HG02798 (cell line): ENCODE measurements at regions not wholly inside any gene's neighbourhood (a gene's known extent, or its start where the extent isn't known, plus 50 kb on each side); places are given as distances from the start of the nearest gene placed in this dataset.
"Not testable (repeated sequence)": the region's sequence is repeated elsewhere in the genome, so short reads cannot be mapped to it uniquely, and the experiment has no call there.

ENCODE experiments used
- ATAC-seq: cut with Tn5 transposase; IDR thresholded peaks from one replicate; pipeline ENCODE4 v1.9.1; 2021; ENCODE audit warnings: mild to moderate bottlenecking; ENCODE audit not compliant: unreplicated experiment, poor library complexity

DNA sequence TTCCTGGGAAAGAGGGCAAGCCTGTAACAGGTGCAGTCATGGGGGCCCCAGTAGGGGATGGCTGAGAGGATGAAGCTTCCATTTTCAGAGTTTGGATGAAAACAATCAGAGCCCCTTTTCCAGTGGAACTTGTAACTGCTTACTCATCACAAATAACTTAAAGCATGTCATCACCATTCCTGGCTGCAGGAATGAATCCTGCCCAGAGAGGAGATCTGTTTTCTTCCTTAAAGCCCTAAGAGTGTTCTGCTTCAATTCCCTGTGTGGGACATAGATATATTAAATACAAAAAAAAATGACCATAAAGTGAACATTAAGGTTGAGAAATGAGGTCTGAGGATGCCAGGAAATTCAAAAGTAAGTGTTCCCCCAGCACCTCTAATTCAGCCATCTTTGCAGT, 183.4 kb upstream of the MEIS1 start:
- no peak for ATAC-seq

DNA sequence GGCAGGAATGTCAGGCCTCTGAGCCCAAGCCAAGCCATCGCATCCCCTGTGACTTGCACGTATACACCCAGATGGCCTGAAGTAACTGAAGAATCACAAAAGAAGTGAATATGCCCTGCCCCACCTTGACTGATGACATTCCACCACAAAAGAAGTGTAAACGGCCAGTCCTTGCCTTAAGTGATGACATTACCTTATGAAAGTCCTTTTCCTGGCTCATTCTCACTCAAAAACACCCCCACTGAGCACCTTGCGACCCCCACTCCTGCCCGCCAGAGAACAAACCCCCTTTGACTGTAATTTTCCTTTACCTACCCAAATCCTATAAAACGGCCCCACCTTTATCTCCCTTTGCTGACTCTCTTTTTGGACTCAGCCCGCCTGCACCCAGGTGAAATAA, 185.8 kb upstream of the MEIS1 start:
- ATAC-seq = not testable (repeated sequence)

DNA sequence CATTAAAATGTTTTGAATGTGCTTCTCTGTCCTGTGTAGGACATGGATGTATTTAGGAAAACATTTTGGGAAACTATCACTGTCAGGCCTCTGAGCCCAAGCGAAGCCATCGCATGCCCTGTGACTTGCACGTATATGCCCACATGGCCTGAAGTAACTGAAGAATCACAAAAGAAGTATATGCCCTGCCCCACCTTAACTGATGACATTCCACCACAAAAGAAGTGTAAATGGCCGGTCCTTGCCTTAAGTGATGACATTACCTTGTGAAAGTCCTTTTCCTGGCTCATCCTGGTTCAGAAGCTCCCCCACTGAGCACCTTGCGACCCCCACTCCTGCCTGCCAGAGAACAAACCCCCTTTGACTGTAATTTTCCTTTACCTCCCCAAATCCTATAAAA, 191.1 kb upstream of the MEIS1 start:
- ATAC-seq = not testable (repeated sequence)

DNA sequence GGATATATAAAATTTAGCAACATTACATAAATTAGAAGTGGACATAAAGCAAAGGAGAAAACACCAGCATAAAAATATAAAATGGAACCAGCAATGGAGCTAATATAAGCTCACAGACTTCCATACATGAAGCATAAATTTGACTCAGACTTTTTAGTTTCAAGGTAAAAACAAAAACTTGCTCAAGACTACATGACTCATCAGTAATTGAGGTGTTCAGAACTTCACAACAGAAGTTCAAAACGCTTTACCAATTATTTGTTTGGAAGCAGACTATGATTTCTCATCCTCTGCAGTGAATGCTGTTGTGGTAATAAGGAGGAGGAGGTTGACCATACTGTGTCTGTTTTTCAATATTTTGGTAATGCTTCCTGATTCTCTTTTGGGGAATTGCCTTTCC, 192.0 kb upstream of the MEIS1 start:
- not testable (repeated sequence) for ATAC-seq

DNA sequence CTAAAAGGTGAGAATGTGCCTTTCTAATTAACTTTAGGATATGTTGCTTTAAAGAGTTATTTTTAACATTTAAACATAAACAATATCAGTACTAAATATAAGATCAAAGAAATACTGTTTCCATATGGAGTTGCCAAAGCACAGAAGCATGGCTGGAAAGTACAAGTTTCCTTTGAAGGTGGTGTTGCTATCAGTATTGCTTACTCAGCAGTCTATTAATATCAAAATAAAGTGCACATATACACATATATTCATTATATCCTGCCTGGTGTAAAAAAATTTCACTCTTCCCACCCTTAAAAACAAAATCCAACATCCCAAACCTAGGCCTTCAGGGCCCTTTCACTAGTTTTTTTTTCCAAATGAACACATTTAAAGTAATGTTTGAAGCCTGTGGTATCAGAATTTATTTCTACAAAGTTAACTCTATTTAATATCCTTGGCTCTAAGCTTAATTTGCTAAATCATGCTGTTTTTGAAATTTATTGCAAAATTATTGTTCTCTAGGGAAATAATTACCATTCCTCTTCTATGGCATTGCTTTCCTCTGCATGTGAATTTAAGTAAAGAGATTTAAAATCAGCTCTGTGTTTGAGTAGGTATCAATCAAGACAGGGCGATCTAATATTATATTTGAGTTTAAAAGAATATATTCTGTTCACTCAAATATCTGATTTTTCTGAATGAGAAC, 192.7 kb upstream of the MEIS1 start:
- ATAC-seq = no peak

DNA sequence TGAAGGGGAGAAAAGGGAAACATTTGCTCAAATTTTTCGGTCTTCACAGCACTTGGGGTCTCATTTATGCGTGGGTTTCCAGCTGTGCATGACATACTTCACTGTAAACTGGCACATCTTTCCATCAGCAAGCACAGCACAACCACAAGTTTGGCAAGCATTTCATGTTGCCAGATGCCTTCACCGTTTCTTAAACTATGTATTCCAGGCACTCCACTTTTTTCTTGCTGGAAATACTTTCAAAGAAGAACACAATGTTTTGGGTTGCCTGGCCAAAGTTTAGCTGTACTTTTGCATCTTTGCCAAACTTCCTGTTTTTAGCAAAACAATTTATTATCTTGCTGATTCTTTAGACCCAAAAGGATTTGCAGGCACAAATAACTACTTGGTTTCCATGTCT, 194.6 kb upstream of the MEIS1 start:
- ATAC-seq = no peak

DNA sequence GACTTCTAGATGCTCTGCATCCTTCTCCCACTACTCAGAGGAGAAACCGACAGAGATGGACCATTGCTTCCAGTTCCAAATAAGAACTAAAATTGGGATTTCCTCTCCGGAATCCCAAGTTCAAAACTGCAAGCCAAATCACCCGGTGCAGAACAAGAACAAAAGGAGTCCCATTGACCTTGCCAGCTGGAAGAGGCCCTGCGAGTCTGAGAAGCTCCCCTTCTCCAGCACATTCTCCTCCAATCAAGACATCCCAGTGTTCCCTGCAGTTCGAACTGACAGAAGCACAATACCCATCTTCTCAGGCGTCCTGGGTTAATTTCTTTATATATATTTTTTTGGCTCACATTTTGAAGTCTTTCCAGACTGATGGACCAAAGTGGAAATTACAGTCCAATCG, 195.3 kb upstream of the MEIS1 start:
- no peak for ATAC-seq

DNA sequence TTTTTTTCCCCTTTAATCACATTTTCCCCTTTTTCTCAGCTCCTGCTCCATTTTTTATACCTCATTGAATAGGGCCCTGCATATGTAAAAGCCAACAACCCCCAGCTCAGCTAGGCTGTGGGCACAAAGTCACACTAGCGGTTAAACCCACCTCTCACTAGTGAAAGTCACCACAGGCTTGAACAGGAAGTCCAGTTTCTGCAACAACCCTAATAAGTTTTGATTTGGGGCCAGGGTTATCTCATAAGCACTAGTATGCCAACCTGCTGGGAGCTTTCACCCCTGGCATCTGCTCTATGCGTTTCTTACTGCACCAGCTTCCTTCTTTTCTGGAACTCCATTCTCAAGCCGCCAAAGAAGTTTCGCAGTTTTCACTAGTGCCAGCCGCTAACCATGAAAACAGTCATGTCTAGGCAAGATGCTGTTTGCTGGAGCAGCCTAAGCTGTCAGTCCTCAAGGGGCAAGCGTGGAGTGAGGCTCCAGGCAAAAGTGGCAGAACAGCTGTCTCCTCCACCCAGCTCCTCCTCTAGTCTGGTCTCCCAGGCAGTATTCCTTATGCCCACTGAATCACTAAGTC, 197.0 kb upstream of the MEIS1 start:
- no peak for ATAC-seq

DNA sequence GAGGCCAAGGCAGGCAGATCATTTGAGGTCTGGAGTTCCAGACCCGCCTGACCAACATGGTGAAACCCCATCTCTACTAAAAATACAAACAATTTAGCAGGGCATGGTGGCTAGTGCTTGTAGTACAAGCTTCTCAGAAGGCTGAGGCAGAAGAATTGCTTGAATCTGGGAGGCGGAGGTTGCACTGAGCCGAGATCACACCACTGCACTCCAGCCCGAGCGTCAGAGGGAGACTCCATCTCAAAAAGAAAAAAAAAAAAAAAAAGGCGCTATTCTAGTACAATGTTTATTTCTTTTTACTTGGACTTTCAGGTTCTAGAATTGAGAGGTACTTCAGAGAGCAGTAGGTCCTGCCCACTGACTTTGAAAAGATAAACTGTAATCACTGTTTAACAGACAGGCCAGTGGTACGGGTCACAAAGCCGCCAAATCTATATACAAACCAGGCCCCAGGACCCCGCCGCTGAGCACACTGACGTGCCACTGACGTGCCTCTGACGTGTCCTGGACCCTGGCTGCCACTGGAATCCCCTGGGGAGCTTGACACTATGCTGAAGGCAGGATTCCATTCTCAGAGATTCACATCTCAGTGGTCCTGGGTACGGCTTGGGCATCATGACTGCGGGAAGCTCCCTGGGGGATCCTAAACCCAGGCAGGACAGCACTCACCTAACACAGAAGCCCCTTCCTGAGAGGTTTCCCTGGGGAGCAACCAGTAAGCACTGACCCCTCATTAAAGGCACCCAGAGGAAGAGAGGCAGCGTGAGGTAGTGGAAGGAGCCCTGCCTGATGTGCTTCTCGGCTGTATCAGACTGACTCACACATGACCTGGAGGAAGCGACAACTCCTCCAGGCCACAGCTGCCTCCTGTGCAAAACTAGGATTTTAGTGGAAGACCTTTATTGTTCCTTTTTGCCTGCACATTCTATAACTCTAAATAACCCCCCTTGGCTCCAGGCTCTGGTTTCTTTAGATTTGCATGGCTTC, 197.8 kb upstream of the MEIS1 start:
- ATAC-seq = no peak

DNA sequence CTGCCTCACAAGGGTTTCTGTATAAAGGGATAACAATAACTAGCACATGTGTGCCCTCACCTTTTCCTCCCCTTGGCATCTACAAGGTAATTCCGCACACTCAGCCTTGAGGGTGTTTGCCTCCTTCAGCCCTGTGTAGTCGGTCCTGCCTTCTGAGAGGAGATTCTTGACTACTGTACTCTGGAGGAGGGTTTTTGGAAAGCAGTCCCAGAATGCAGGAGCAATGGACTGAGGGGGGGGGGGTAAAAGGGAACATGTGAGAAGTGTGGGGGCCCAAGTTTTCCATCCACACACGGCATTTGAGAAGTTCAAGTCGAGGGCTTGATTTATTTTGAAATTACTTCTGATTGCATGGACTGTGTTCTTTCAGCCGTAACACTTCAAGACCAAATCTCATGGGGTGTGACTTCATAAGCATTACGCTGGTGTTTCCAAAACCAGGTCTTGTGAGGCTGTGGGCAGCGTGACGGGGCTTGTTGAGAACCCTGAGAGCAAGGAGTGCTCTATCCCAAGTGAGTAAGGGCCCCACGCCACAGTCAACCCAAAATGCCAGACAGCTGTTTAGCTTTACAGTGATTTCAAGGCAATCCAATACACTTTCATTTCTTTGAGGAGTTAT, 198.7 kb upstream of the MEIS1 start:
- ATAC-seq = no peak

DNA sequence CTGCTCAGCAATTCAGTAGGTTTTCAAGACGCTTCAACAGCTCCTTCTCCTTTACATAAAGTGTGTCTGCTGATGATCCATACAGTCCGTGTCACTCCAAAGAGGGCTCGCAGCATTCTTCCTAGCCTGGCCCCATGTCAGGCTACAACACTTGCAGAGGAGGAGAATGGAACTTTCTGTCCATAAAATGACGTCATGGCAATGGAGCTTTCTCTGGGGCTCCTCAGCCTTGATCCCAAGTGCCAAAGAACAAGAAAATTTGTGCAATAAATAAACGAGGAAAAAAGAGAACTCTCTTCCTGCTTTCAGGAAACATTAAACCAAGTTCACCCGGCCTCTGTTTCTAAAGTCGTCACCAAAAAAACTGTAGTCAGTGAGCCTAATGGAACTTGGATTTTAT, 199.5 kb upstream of the MEIS1 start:
- ATAC-seq = no peak

DNA sequence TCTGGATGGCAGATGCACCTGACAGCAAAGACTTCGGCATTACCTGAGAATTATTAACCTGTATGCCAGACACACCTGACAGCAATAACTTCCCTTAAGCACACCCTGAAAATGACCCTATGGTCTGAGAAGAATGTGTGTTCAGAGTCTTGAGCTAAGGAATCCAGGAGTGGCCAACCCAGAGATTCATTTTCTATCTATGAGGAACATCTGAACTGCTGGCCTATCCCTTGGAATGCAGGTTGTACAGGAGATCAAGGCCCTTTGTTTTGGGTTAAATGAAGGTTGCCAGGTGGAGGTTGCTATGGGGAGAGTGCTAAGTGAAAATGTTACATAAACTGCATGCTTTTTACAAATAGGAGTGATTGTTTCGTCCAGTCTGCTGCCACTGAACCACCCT, 200.9 kb upstream of the MEIS1 start:
- ATAC-seq = no peak

DNA sequence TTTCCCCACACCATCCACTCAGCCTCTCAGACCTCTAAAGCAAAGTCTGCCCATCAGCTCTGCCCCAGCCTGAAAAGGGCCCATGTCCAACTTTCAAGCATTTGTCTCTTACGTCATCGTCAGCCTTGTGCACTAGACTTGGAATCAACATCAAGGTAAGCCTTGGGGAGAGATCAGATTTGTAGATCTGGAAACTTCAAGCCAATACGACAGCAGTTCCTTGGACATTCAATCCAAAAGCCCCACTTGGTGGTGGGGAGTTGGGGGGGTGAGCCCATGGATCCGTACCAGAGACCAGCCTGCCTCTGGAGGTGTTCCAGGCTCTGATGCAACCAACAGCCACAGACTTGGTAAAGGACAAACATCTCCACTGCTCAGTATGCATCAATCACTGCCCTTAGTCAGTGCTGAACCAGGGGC, 206.8 kb upstream of the MEIS1 start:
- no peak for ATAC-seq

DNA sequence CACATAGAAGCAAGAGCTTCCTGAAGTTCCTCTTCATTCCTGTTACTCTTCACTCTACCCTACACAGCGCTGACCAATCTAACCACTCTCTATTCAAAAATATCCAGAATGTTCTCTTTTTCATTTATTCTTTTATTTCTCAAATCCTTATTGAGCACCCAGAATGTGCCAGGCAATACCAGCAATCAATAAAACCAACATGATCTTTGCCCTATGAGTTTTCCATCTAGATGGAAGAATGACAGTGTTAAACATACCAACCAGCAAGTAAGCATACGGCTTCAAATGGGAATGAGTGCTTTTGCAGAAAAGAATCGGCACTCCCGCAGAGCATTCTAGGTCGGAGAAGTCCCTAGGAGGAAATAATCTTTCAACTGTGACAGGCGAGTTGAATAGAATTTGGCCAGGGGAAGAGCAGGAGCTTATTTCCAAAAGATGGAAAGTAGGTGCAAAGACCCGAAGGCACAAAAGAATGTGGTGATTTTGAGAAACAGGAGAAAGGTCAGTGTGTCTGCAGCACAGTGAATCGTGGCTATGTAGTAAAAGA, 217.8 kb upstream of the MEIS1 start:
- no peak for ATAC-seq

DNA sequence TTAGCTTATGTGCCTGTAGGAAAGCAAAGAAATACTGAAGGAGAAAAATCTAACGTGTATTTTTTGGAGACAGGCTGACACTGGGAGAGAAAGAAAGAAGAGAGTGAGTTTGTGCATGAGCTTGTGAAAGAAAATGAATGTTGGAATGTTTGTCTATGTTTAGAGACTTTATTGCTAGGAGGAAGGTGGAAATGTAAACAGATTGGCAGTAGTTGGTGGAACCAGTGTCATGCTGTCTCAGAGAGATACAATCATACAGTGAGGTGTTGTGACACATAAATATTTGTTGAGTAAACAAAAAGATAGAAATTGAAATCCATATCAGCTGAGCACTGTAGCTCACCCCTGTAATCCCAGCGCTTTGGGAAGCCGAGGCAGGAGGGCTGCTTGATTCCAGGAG, 222.2 kb upstream of the MEIS1 start:
- ATAC-seq = no peak

DNA sequence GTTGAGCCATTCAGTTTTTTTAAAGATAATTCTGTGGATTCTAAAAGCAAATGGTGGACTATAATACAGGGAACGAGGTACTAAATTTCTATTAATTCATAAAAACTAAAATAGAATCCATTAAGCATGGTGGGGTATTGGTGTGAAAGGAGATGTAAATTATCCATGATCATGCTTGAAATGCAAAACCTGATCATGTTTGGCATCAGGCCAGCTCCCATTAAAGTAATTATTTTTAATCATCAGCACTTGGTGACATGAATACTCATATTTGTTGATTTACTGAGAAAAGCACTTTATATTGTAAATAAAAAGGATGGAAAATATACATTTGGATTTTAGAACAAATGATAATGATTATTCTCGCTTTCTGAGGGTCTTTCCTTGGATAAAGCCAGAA, 232.3 kb upstream of the MEIS1 start:
- no peak for ATAC-seq

DNA sequence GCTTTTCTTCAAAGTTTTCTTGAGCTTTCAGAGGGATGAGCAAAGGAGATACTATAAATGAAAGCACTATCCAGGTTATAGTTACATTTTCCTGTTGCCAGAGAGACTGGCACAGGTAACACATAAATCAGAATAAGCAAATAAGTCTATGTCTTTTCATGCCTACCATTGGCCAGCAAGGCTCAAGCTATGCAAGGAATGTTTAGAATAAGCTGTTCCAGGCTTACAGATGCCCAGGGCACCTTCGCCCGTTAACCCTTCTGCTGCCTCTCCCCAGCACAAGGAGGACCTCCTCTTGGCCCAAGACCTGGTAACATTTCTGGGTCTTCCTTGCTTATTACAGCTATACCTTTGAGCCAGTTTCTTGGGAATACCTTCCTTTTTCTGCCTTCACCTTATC, 233.7 kb upstream of the MEIS1 start:
- ATAC-seq = no peak

DNA sequence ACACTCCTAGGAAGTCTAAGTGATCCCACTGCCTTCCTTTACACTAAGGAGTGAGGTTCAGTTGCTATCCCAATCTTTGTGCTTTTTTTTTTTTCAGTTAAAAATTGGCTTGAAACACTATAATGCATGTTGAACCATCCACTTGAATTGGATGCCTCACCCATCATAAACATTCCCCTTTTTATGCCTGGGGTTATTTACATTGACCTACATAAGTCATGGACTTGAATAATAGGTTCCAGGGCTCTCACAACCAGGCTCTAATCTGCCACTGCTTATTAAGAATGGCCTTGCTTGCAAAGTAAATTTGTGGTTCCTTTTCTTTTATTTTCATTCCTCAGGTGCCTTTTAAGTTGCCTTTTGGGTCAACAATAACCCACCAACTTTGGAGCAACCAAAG, 236.1 kb upstream of the MEIS1 start:
- no peak for ATAC-seq

DNA sequence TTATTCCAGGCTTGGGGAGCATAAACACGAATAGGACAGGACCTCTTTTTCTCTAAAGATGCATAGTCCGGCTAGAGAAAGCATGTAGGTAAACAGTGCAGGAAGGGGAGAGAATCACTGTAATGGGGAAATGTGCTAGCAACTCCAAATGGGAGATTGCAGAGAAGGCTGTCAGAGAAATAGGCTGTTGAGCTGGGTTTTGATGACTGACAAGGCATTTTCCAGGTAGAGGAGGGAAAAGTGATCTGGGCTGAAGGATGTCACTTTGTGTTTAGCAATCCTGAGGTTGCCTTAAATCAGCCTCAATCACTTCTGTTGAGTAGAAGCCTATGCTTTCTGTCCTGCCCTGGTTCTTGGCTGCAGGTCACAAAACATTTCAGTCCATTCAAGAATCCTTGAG, 242.0 kb upstream of the MEIS1 start:
- ATAC-seq = no peak

DNA sequence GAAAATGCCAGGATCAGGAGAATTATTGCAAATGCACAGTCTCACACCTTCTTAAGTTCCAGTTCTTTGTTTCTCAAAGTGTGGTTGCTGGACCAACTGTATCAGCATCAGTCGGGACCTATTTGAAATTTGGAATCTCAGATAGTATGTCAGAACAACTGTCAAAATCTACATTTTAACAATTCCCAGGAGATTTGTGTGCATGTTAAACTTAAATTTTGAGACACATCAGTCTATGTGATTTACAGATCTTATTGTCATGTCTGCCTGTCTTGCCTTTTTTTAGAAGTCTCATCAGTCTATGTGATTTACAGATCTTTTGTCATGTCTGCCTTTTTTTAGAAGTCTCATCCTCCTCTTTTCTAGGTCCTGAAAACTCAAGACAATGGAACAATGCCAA, 243.6 kb upstream of the MEIS1 start:
- ATAC-seq = no peak

DNA sequence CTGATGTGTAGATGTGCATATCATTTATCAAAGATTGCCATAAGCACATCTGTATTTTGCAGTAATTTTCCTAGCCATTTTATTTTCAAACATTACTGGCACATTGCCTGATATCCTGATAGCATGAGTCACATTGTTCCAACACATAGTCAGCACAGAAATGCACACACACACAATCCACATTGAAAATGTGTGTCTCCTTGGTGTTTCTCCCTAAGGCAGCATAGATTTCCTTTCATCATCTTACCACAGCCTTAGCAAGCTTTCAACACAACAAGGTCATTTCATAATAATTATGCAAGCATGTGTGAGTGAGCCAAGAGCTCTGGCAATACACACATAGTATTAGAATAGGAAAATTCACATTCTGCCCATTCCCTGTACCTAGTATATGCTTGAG, 245.4 kb upstream of the MEIS1 start:
- no peak for ATAC-seq
